ENCODE measurements at regions not wholly inside any gene's neighbourhood (a gene's known extent, or its start where the extent isn't known, plus 50 kb on each side); places are given as distances from the start of the nearest gene placed in this dataset.

- Histone ChIP-seq H3K9me3 (ENCODE audit: control insufficient read depth in 4 of 4, low read length in 3 of 4) (no peaks in the 10 kb centered on the region), H3K36me3 (ENCODE audit: control insufficient read depth in 4 of 4, insufficient read depth in 3 of 4, low read depth in 1 of 4, low read length in 3 of 4) (no peaks in the 10 kb centered on the region), H3K27me3 (ENCODE audit: control insufficient read depth in 4 of 4, insufficient read depth in 4 of 4, low read length in 3 of 4) (no peaks in the 10 kb centered on the region), H3K4me3 (ENCODE audit: low read depth in 1 of 3, low read length in 3 of 3) (no peak overlapping the region), H3K9ac (ENCODE audit: low read depth in 1 of 2, low read length in 2 of 2) (no peak overlapping the region), H3K27ac (ENCODE audit: low read depth in 1 of 2, low read length in 2 of 2) (no peak overlapping the region), H3K4me1 (ENCODE audit: control insufficient read depth in 4 of 4, insufficient read depth in 4 of 4, low read length in 3 of 4) (no peaks in the 10 kb centered on the region)
- no peak for TF ChIP-seq GABPA (IDR thresholded peaks at IDR 0.05 in 1 of 2, conservative IDR thresholded peaks at IDR 0.05 in 1 of 2)
- TF ChIP-seq EGR1 (IDR thresholded peaks at IDR 0.05; ENCODE audit: low read depth in 2 of 2) = no peak
- no peak for TF ChIP-seq NR2F2 (IDR thresholded peaks at IDR 0.05)
- WGBS = 78% methylated on average over 7 of the region's 7 CpGs
- no peak for DNase-seq (ENCODE audit: low spot score)
Observed at GRCh38 chr11:92482492-92483060, 258.0 kb downstream of the FAT3 start.

DNA sequence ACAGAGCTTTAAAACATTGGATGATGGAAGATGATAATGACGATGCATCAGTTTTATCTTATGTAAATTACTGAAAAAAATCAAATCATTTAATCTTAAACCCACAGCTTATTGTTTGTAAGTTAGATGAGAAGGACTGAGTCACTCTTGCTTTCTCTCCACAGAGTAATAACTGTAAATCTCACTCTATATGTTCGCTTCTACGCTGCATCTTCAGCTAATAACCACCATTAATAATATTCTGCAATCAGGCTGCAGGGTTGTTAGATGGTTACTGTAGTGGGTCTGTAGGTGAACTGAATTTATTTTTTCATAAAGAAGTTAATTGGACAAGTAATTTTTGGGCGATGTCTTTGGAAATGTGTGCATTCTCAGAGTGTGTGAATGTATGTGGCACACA is 260.0 kb downstream of the FAT3 start:
- WGBS = 92% methylated on average over 4 of the region's 4 CpGs
- no peak for DNase-seq (ENCODE audit: low spot score)
- H3K9me3 ChIP-seq (ENCODE audit: control insufficient read depth in 4 of 4, low read length in 3 of 4) = no peaks in the 10 kb centered on the region
- H3K4me1 ChIP-seq (ENCODE audit: control insufficient read depth in 4 of 4, insufficient read depth in 4 of 4, low read length in 3 of 4) = no peaks in the 10 kb centered on the region
- H3K27me3 ChIP-seq (ENCODE audit: control insufficient read depth in 4 of 4, insufficient read depth in 4 of 4, low read length in 3 of 4) = no peaks in the 10 kb centered on the region
- no peak overlapping the region for H3K4me3 ChIP-seq (ENCODE audit: low read depth in 1 of 3, low read length in 3 of 3)
- no peak overlapping the region for H3K27ac ChIP-seq (ENCODE audit: low read depth in 1 of 2, low read length in 2 of 2)
- no peak for TF ChIP-seq SP1 (IDR thresholded peaks at IDR 0.05)
- TF ChIP-seq TAF1 (conservative IDR thresholded peaks at IDR 0.05) = no peak
- TF ChIP-seq, protein P1, sequence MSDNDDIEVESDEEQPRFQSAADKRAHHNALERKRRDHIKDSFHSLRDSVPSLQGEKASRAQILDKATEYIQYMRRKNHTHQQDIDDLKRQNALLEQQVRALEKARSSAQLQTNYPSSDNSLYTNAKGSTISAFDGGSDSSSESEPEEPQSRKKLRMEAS (IDR thresholded peaks at IDR 0.05) = no peak
- no peak overlapping the region for H3K9ac ChIP-seq (ENCODE audit: low read depth in 1 of 2, low read length in 2 of 2)
- H3K36me3 ChIP-seq (ENCODE audit: control insufficient read depth in 4 of 4, insufficient read depth in 3 of 4, low read depth in 1 of 4, low read length in 3 of 4) = no peaks in the 10 kb centered on the region

- Histone ChIP-seq H3K9me3 (ENCODE audit: control insufficient read depth in 4 of 4, low read length in 3 of 4) (no peaks in the 10 kb centered on the region), H3K36me3 (ENCODE audit: control insufficient read depth in 4 of 4, insufficient read depth in 3 of 4, low read depth in 1 of 4, low read length in 3 of 4) (no peaks in the 10 kb centered on the region), H3K4me3 (ENCODE audit: low read depth in 1 of 3, low read length in 3 of 3) (no peak overlapping the region), H3K27ac (ENCODE audit: low read depth in 1 of 2, low read length in 2 of 2) (no peak overlapping the region), H3K27me3 (ENCODE audit: control insufficient read depth in 4 of 4, insufficient read depth in 4 of 4, low read length in 3 of 4) (no peaks in the 10 kb centered on the region), H3K9ac (ENCODE audit: low read depth in 1 of 2, low read length in 2 of 2) (no peak overlapping the region), H3K4me1 (ENCODE audit: control insufficient read depth in 4 of 4, insufficient read depth in 4 of 4, low read length in 3 of 4) (peaks cover 0 to 4% (median under 1%) of the 10 kb centered on the region in 4 donors)
- TF ChIP-seq GABPA (IDR thresholded peaks at IDR 0.05 in 1 of 2, conservative IDR thresholded peaks at IDR 0.05 in 1 of 2) (no peak), RXRA (IDR thresholded peaks at IDR 0.05) (no peak), FOXA1 (IDR thresholded peaks at IDR 0.05) (no peak), FOXA2 (IDR thresholded peaks at IDR 0.05) (no peak), NR2F2 (IDR thresholded peaks at IDR 0.05) (no peak), HNF4A (conservative IDR thresholded peaks at IDR 0.05) (no peak)
- TF ChIP-seq, protein P2, sequence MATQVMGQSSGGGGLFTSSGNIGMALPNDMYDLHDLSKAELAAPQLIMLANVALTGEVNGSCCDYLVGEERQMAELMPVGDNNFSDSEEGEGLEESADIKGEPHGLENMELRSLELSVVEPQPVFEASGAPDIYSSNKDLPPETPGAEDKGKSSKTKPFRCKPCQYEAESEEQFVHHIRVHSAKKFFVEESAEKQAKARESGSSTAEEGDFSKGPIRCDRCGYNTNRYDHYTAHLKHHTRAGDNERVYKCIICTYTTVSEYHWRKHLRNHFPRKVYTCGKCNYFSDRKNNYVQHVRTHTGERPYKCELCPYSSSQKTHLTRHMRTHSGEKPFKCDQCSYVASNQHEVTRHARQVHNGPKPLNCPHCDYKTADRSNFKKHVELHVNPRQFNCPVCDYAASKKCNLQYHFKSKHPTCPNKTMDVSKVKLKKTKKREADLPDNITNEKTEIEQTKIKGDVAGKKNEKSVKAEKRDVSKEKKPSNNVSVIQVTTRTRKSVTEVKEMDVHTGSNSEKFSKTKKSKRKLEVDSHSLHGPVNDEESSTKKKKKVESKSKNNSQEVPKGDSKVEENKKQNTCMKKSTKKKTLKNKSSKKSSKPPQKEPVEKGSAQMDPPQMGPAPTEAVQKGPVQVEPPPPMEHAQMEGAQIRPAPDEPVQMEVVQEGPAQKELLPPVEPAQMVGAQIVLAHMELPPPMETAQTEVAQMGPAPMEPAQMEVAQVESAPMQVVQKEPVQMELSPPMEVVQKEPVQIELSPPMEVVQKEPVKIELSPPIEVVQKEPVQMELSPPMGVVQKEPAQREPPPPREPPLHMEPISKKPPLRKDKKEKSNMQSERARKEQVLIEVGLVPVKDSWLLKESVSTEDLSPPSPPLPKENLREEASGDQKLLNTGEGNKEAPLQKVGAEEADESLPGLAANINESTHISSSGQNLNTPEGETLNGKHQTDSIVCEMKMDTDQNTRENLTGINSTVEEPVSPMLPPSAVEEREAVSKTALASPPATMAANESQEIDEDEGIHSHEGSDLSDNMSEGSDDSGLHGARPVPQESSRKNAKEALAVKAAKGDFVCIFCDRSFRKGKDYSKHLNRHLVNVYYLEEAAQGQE (IDR thresholded peaks at IDR 0.05) = no peak
- TF ChIP-seq, protein P3, sequence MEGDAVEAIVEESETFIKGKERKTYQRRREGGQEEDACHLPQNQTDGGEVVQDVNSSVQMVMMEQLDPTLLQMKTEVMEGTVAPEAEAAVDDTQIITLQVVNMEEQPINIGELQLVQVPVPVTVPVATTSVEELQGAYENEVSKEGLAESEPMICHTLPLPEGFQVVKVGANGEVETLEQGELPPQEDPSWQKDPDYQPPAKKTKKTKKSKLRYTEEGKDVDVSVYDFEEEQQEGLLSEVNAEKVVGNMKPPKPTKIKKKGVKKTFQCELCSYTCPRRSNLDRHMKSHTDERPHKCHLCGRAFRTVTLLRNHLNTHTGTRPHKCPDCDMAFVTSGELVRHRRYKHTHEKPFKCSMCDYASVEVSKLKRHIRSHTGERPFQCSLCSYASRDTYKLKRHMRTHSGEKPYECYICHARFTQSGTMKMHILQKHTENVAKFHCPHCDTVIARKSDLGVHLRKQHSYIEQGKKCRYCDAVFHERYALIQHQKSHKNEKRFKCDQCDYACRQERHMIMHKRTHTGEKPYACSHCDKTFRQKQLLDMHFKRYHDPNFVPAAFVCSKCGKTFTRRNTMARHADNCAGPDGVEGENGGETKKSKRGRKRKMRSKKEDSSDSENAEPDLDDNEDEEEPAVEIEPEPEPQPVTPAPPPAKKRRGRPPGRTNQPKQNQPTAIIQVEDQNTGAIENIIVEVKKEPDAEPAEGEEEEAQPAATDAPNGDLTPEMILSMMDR (IDR thresholded peaks at IDR 0.05; ENCODE audit: low read depth, low read length, missing input control) = no peak
- TF ChIP-seq, protein P4, sequence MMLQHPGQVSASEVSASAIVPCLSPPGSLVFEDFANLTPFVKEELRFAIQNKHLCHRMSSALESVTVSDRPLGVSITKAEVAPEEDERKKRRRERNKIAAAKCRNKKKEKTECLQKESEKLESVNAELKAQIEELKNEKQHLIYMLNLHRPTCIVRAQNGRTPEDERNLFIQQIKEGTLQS (IDR thresholded peaks at IDR 0.05) = no peak
- WGBS = 88% methylated on average over 3 of the region's 3 CpGs
- no peak for DNase-seq (ENCODE audit: low spot score)
Observed at GRCh38 chr11:92489826-92490399, 265.3 kb downstream of the FAT3 start.

Data from liver (tissue), 8 donors.